ENCODE measurements at regions not wholly inside any gene's neighbourhood (a gene's known extent, or its start where the extent isn't known, plus 50 kb on each side); places are given as distances from the start of the nearest gene placed in this dataset.

DNA sequence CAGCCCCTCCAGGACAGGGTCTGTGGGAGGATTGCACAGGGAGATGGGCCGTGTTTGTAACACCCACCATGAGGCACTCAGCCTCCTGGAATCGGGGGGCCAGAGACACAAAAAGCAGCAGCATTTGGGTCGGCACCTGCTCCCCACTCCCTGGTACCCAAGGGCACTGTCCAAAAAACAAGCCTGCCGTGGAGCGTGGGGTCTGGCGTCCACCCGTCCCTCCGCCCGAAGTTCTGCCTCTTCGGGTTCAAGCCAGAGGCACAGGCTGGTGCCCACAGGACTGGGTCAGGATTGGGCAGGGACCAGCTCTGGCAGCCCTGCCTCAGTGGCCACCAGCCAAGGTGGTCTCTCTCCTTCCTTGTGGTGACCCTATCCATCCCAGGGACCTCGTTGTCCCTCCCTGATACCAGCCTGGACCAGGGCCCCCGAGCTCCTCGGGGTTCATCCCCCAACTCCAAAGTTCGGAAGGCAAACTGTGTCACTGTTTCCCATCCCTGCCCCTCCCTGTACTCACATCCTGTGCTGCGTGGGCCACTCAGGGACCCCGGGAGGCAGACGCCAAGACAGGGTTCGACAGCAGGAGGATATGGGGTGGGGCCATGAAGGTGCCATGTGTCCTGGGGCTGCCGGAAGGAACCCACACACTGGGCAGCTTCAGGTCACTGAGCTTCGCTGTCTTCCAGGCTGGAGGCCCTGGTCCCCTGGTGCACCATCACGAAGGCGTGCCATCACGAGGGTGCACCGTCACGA, 126.0 kb upstream of the HDAC4 start:
- no peak overlapping the region for H3K4me3 ChIP-seq (ENCODE audit: low read depth, low read length)
- TF ChIP-seq, protein P1, sequence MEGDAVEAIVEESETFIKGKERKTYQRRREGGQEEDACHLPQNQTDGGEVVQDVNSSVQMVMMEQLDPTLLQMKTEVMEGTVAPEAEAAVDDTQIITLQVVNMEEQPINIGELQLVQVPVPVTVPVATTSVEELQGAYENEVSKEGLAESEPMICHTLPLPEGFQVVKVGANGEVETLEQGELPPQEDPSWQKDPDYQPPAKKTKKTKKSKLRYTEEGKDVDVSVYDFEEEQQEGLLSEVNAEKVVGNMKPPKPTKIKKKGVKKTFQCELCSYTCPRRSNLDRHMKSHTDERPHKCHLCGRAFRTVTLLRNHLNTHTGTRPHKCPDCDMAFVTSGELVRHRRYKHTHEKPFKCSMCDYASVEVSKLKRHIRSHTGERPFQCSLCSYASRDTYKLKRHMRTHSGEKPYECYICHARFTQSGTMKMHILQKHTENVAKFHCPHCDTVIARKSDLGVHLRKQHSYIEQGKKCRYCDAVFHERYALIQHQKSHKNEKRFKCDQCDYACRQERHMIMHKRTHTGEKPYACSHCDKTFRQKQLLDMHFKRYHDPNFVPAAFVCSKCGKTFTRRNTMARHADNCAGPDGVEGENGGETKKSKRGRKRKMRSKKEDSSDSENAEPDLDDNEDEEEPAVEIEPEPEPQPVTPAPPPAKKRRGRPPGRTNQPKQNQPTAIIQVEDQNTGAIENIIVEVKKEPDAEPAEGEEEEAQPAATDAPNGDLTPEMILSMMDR (IDR thresholded peaks at IDR 0.05; ENCODE audit: low read depth, low read length): no peak

DNA sequence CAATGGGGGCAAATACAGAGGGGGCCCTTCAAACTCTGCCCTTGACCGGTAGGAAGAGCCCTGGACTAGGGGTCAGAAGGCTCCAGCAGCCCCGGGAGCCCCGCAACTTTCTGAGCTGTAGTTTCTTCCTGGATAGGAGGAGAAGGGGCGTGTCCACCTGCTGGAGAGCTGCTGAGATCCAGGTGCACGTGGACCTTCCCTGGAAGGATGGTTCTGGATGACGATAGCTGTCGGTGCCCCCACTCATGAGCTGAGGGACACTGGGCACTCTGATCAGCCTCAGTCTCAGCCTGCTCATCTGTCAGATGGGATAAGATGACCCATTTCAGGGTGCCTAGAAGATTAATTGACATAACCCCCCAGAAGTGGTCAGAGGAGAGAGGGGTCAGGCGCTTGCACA, 125.2 kb upstream of the HDAC4 start:
- TF ChIP-seq, protein P1 (IDR thresholded peaks at IDR 0.05; ENCODE audit: low read depth, low read length): no peak
- H3K4me3 ChIP-seq (ENCODE audit: low read depth, low read length): no peak overlapping the region

DNA sequence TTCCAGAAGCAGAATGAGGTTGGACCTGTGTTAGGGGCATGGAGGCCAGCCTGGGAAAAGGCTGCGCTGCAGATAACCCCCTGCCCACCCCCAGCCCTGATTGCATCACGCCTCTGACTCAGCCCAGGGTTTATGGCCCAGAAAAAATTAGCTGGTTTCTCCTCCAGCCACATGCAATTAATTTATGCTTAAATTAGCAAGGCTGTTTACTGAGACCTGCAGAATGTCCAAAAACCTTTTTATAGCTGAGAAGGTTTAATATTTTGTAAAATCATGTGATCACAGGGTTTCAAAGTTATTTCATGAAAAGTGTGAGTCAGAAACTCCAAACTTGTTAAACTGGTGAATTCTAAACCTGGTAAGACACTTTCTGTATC, 123.1 kb upstream of the HDAC4 start:
- H3K4me3 ChIP-seq (ENCODE audit: low read depth, low read length): no peak overlapping the region
- TF ChIP-seq, protein P1 (IDR thresholded peaks at IDR 0.05; ENCODE audit: low read depth, low read length): no peak

DNA sequence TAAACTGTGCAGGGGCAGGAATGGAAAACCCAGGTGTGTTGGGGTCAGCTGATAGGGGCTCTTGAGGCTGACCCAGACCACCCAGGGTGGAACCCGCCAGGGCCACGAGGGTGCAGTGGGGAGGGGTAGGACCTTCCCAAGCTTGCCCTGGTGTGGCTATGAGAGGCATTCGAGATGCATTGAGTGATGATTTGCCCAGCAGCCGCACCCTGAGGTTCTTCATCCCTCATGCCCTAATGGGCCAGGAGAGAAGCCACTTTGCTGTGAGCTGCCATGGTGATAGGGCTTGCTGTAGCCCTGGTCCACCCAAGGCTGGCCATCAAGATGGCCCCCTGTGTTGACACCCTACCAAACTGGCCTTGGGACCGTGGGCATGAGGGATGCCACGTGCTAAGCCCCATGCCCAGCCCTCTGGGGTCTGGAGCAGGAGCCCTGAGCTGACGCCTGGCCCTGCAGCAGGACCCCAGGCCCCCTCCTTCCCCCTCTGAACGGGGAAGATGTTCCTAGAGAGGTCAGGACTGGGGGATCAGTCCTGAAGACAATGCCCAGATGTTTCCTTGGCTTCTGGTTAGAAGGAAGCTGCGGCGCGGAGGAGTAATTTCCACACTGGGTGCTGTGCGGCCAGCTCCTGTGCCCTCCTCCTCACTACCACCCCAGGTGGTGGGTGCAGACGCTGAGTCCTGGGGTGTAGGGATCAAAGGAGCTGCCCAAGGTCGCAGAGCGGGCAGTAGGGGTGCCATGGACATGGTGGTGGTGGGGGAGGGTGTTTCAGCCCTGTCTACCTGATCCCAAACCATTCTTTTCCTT, 122.5 kb upstream of the HDAC4 start:
- no peak overlapping the region for H3K4me3 ChIP-seq (ENCODE audit: low read depth, low read length)
- TF ChIP-seq, protein P1 (IDR thresholded peaks at IDR 0.05; ENCODE audit: low read depth, low read length): no peak

DNA sequence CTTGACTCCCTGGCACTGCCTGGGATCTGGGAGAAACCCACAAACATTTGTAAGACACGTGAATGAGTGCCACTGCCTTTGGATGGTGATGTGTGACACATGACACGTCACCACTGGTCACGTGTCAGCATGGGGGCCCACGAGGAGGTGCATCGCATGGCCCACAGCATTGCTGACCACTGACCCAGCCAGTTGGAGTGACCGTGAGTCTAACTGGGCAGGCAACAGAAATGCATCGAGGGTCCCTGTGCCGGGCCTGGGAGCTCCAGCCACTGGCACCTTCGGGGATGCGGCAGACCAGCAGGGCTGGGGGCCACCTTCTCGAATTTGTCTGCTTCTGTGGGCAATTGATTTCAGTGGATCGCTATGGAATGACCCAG, 121.9 kb upstream of the HDAC4 start:
- no peak overlapping the region for H3K4me3 ChIP-seq (ENCODE audit: low read depth, low read length)
- TF ChIP-seq, protein P1 (IDR thresholded peaks at IDR 0.05; ENCODE audit: low read depth, low read length): no peak

DNA sequence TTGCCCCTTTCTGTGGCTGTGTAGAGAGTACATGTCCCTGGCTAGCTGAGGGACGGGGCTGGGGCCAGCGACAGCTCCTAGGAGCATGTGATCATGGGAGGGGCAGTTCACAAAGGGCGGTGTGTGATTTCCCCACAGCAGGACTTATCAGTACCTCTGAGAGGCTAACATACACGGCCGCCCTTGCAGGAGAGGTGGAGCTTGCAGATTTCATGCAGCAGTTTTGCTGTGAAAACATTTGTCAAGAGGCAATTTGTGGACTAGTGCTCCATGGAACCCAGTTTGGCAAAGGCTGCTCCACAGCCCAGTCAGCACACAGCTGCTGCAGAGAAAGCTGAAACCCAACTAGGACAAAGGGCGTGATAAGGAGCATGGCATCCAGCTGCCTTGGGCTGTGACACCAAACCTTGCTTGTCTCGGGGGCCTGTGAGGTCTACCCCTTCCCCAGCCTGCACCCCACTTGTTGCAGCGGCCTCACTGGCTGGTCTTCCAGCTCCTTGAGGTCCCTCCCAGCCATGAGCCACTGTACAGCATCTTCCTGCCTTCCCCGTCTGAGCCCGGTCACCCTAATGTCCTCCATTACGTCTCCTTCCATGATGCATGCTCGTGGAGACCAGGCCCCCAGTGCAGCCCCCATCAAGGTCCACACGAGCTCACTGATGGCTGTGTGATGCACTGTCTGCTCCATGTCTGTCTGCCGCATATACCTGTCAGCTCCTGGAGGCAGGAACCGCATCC, 121.4 kb upstream of the HDAC4 start:
- H3K4me3 ChIP-seq (ENCODE audit: low read depth, low read length): no peak overlapping the region
- TF ChIP-seq, protein P1 (IDR thresholded peaks at IDR 0.05; ENCODE audit: low read depth, low read length): no peak

DNA sequence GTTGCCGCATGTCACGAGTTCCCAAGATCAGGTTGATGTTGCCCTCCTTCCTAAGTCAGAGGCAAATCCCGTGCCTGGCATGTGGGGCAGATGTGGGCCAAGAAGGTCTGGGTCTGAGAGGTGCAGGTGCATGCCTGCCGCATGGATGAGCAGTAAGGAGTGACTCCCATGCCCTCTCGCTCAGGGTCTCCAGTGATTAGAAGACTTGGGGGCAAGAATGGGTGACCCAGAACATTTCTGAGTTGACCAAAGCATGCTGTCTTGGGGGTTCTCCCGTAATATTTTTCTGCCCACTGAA, 120.6 kb upstream of the HDAC4 start:
- TF ChIP-seq, protein P1 (IDR thresholded peaks at IDR 0.05; ENCODE audit: low read depth, low read length): no peak
- no peak overlapping the region for H3K4me3 ChIP-seq (ENCODE audit: low read depth, low read length)

Measured in WI38 (cell line).